ENCODE measurements at regions not wholly inside any gene's neighbourhood (a gene's known extent, or its start where the extent isn't known, plus 50 kb on each side); places are given as distances from the start of the nearest gene placed in this dataset.

DNA sequence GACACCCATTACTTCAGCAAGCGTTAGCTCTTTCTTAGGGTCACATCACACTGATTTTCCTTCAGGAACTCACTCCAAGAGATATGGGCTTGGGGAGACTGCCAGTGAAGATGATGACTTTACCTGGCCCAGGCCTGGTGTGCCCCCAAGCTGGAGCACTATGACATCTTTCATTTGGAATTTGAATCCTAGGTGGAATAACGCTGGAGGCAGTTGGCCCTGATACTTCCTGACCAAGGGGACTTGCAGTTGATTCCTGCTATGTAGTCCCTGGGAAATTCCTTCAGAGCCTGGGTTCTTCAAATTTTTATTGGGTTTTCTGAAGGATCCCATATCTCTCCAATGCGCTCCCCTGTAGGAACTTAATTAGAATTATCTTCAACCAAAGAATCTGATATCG, 114.9 kb upstream of the GUCA2B start:
- Histone ChIP-seq H3K27me3 (peaks cover 11% of the 10 kb centered on the region), H3K9me3 (no peaks in the 10 kb centered on the region), H3K36me3 (no peaks in the 10 kb centered on the region), H3K4me3 (no peak overlapping the region)
- no peak for DNase-seq

DNA sequence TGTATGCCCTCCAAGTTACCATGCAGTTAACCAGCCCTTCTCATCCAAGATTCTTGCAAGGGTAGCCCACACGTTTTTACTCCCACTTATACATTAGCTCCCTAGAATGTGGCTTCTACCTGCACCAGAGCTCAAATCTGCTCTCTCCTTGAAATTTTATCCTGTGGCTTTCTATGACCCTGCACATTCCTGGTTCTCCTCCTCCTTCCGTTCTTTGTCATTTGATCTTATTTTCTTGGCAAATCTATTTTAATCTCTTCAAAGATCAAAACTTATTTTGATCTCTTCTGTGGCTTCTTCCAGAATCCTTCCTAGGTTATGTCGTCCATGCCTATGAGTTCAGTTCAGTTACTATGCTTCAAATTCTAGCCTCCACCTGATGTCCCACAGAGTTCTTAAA, 115.6 kb upstream of the GUCA2B start:
- Histone ChIP-seq H3K36me3 (no peaks in the 10 kb centered on the region), H3K4me3 (no peak overlapping the region), H3K9me3 (no peaks in the 10 kb centered on the region), H3K27me3 (peaks cover 11% of the 10 kb centered on the region)
- DNase-seq = no peak

DNA sequence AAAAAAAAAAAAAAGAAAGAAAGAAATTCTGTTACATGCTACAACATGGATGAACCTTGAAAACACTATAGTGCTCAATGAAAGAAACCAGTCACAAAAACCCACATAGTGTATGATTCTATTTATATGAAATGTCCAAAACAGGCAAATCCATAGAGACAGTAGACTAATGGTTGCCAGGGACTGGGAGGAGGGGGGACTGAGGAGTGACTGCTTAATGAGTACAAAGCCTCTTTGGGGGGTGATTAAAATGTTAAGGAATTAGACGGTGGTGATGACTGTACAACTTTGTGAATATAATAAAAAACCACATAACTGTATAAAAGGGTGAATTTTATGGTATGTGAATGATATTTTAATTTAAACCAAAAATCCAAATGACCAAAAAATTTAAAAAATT, 116.0 kb upstream of the GUCA2B start:
- Histone ChIP-seq H3K9me3 (no peaks in the 10 kb centered on the region), H3K4me3 (no peak overlapping the region), H3K36me3 (no peaks in the 10 kb centered on the region), H3K27me3 (peaks cover 11% of the 10 kb centered on the region)
- no peak for DNase-seq

GRCh38 chr1:42035830-42036604, 117.2 kb upstream of the GUCA2B start:
- no peaks in the 10 kb centered on the region for H3K9me3 ChIP-seq
- H3K4me3 ChIP-seq = peak overlapping the region; percentile 61
- DNase-seq = peak; percentile 93
- H3K27me3 ChIP-seq = peaks cover 11% of the 10 kb centered on the region
- H3K36me3 ChIP-seq = no peaks in the 10 kb centered on the region

GRCh38 chr1:42035205-42035829, 116.6 kb upstream of the HIVEP3 start:
- peak overlapping the region; percentile 93 for H3K4me3 ChIP-seq
- peak; percentile 73 for DNase-seq
- peaks cover 11% of the 10 kb centered on the region for H3K27me3 ChIP-seq
- H3K36me3 ChIP-seq = no peaks in the 10 kb centered on the region
- no peaks in the 10 kb centered on the region for H3K9me3 ChIP-seq

DNA sequence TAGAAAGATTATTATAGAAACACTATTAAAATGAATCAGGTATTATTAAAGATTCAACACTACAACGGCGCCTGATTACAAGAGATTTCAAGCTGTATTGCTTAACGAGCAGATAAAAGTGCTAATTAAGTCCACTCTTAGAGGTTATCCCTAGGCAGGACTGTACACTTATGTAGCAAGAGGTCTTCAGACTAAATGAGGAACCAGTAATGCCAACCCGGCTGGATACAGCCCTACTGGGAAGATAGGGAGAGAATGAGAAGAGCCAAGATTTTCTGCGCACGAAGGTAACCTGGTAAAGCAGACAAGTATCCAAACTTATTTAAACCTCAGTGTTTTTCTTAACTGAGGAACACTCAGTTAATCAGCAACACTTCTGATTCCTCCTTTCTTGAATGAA, 115.7 kb upstream of the HIVEP3 start:
- Histone ChIP-seq H3K9me3 (no peaks in the 10 kb centered on the region), H3K36me3 (no peaks in the 10 kb centered on the region), H3K4me3 (no peak overlapping the region; the same call in 1 of the 2 replicates), H3K27me3 (peaks cover 11% of the 10 kb centered on the region)
- DNase-seq = no peak

DNA sequence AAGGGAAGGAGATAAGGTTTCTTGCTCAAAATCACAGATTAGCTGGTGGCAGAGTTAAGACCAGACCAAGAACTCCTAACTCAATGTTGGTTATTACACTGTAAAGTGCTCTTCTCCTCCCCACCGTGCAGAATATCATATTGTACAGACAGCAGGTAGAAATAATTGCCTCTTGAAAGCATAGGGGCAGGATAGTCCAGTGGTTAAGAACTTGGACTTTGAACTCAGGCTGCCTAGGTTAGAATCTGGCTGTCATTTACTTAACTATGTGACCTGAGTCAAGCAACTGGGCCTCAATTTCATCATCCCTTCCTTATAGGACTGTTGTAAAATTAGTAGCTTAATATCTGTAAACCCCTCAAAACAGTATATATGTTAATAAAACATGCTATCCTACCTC, 114.9 kb upstream of the HIVEP3 start:
- Histone ChIP-seq H3K4me3 (no peak overlapping the region), H3K27me3 (peaks cover 11% of the 10 kb centered on the region), H3K9me3 (no peaks in the 10 kb centered on the region), H3K36me3 (no peaks in the 10 kb centered on the region)
- DNase-seq = no peak

DNA sequence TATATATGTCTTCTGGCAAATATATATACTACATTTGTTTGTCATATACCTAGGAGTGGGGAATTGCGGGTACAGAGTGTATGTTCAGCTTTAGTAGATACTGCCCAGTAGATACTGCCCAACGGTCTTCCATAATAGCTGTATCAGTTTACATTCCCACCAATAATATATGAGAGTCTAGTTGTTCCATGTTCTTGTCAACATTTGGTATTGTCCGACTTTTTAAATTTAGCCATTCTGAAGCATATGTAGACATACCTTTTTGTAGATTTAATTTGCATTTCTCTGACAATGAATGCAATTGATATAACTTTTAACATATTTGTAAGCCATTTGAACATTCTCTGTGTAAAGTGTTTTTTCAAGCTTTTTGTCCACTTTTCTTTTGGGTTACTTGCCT, 99.0 kb upstream of the HIVEP3 start:
- no peaks in the 10 kb centered on the region for H3K36me3 ChIP-seq
- H3K4me3 ChIP-seq = no peak overlapping the region
- DNase-seq = no peak
- no peaks in the 10 kb centered on the region for H3K27me3 ChIP-seq
- peaks cover 5% of the 10 kb centered on the region; the same call in 1 of the 2 replicates for H3K9me3 ChIP-seq

GRCh38 chr1:42017259-42017658, 98.5 kb upstream of the HIVEP3 start:
- H3K27me3 ChIP-seq = no peaks in the 10 kb centered on the region
- peaks cover 5% of the 10 kb centered on the region; the same call in 1 of the 2 replicates for H3K9me3 ChIP-seq
- H3K36me3 ChIP-seq = no peaks in the 10 kb centered on the region
- H3K4me3 ChIP-seq = no peak overlapping the region
- no peak for DNase-seq

DNA sequence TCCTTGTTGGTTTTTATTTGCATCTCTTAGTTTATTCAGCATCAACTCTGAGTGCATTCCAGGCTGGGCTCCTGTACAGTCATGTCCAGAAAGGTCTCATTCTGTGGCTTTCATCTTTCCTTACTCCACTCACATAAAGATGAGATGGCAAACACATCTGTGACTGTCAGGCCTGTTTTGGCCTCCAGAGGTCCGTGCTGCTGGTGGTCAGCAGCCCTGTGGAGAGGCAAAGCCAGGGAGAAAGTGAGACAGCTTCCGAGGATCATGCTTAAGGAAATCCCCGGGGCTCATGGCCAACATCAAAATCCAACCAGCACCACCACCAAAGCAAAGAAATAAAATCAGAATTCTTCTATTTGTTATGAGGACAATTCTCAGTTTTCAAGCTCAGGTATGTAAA, 96.1 kb upstream of the HIVEP3 start:
- peak; percentile 5 for DNase-seq
- H3K27me3 ChIP-seq = no peaks in the 10 kb centered on the region
- H3K9me3 ChIP-seq = peaks cover 5% of the 10 kb centered on the region; the same call in 1 of the 2 replicates
- no peaks in the 10 kb centered on the region for H3K36me3 ChIP-seq
- no peak overlapping the region for H3K4me3 ChIP-seq

- Histone ChIP-seq H3K9me3 (peaks cover 5% of the 10 kb centered on the region; the same call in 1 of the 2 replicates), H3K4me3 (no peak overlapping the region), H3K36me3 (no peaks in the 10 kb centered on the region), H3K27me3 (no peaks in the 10 kb centered on the region)
- no peak for DNase-seq
These were observed 95.3 kb upstream of the HIVEP3 start for GRCh38 chr1:42013881-42014470.

DNA sequence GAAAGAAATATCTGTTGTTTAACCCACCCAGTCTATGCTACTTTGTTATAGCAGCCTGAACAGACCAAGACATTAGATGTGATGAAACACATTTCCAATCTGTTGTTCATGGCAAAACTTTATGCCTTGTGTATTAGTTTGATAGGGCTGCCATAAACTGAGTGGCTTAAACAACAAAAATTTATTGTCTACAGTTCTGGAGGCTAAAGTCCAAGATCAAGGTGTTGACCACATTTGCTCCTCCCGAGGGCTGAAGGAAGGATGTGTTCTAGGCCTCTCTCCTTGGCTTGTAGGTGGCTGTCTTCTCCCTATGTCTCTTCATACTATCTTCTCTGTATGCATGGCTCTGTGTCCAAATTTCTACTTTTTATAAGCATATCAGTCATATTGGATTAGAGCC, 94.1 kb upstream of the HIVEP3 start:
- H3K9me3 ChIP-seq = no peaks in the 10 kb centered on the region
- no peak for DNase-seq

DNA sequence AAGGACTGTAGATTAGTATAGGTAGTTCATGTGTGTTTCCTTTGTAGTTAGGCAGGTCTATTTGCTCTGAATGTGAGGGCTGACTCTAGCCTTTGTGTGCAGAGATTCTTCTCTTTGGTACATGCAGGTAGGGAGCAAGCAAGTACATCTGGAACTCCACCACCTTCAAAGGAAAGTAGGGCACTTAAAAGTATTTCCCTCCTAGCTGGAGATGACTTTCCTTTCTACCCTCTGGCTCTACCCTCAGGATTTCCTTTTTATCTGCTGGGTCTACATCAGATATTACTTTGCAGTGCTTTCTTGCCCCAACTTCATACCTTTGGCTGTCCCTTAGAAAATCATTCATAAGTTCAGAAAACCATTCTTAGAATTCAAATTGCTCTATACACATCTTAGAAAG, 91.7 kb upstream of the HIVEP3 start:
- no peak for DNase-seq

More for the DNA sequence above, 94.1 kb upstream of the HIVEP3 start:
- Histone ChIP-seq H3K36me3 (no peaks in the 10 kb centered on the region), H3K27me3 (0 out of 2 replicates have a peak, but pooled peaks cover 2% of the 10 kb centered on the region), H3K4me3 (no peak overlapping the region)

DNA sequence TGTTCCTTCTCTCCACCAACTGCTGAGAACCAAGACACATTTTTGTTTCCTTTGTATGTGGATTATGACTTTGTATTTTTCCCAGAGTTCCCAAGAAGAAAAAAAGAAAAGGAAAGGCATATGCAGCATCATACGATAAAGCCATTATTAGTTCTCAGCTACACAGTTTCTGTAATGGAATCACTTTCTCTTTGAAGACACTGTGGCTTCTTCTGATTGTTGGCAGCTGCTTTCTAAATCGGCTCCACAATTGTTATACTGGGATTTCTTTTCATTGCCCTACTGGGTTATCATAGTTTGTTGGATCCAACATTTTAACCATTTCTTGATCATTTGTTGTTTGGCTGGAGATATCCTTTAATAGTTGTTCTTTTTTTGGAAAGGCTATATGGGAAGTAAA, 89.5 kb upstream of the HIVEP3 start:
- no peaks in the 10 kb centered on the region for H3K9me3 ChIP-seq
- H3K4me3 ChIP-seq = no peak overlapping the region
- no peaks in the 10 kb centered on the region for H3K36me3 ChIP-seq
- no peak for DNase-seq
- 0 out of 2 replicates have a peak, but pooled peaks cover 2% of the 10 kb centered on the region for H3K27me3 ChIP-seq

More for the DNA sequence above, 91.7 kb upstream of the HIVEP3 start:
- no peaks in the 10 kb centered on the region for H3K36me3 ChIP-seq
- 0 out of 2 replicates have a peak, but pooled peaks cover 2% of the 10 kb centered on the region for H3K27me3 ChIP-seq
- H3K9me3 ChIP-seq = no peaks in the 10 kb centered on the region
- no peak overlapping the region for H3K4me3 ChIP-seq

GRCh38 chr1:42006836-42007235, 88.1 kb upstream of the HIVEP3 start:
- 0 out of 2 replicates have a peak, but pooled peaks cover 2% of the 10 kb centered on the region for H3K27me3 ChIP-seq
- no peaks in the 10 kb centered on the region for H3K9me3 ChIP-seq
- H3K4me3 ChIP-seq = no peak overlapping the region
- H3K36me3 ChIP-seq = no peaks in the 10 kb centered on the region
- DNase-seq = no peak

DNA sequence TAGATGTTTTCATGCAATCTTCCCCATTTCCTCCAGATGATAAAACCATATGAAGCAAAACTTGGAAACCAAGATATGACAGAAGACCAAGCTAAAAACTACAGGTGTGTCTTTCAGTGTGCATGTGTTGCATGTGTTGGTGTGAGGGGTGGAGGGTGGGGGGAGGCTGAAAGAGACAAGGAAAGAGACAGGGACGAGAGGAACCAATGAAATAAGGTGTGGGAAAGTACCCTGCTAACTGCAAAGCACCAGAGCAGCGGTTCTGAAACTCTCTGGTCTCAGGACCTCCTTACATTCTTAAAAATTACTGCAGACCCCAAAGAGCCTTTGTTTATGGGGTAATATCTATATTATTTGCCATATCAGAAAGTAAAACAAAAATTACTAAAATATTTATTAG, 87.4 kb upstream of the HIVEP3 start:
- H3K27me3 ChIP-seq = 0 out of 2 replicates have a peak, but pooled peaks cover 2% of the 10 kb centered on the region
- no peaks in the 10 kb centered on the region for H3K9me3 ChIP-seq
- no peak for DNase-seq
- H3K4me3 ChIP-seq = no peak overlapping the region
- no peaks in the 10 kb centered on the region for H3K36me3 ChIP-seq

GRCh38 chr1:42005530-42005929, 86.8 kb upstream of the HIVEP3 start:
- Histone ChIP-seq H3K36me3 (no peaks in the 10 kb centered on the region), H3K27me3 (0 out of 2 replicates have a peak, but pooled peaks cover 2% of the 10 kb centered on the region), H3K9me3 (no peaks in the 10 kb centered on the region), H3K4me3 (no peak overlapping the region)
- DNase-seq = no peak

Data from MG63 (cell line).